ENCODE measurements at regions not wholly inside any gene's neighbourhood (a gene's known extent, or its start where the extent isn't known, plus 50 kb on each side); places are given as distances from the start of the nearest gene placed in this dataset.

DNA sequence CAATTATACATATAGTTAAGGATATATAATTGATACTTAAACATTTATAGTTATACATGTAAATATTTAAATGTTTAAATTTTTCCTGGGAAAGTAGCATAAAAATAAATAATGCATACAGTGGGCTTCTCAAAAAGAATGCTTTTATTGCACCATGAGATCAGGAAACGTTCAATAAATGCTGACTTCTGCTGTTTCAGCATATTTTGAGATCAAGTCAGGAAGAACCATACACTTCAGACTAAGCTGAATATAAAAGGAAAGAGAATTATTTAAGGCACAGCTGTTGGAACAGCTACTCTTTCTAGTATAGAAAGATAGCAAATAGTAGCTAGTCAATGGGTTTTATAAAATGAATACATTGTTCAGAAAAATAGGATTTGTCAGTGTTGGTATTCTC lies 1462.3 kb upstream of the CADM2 start:
- H3K9ac ChIP-seq (ENCODE audit: low read length), result no peak overlapping the region
- no peaks in the 10 kb centered on the region for H3K4me1 ChIP-seq (ENCODE audit: insufficient read depth, low read length, severe bottlenecking)
- H3K9me2 ChIP-seq (ENCODE audit: low read depth, low read length), result no peaks in the 10 kb centered on the region
- no peak overlapping the region for H3K4me3 ChIP-seq (ENCODE audit: low read depth, low read length, poor library complexity, severe bottlenecking)
- H3F3A ChIP-seq (ENCODE audit: insufficient read depth, low read length), result no peaks in the 10 kb centered on the region
- H3K27ac ChIP-seq (ENCODE audit: low read depth, low read length, poor library complexity, severe bottlenecking), result no peak overlapping the region
- no peaks in the 10 kb centered on the region for H3K79me2 ChIP-seq (ENCODE audit: insufficient read depth, low read length)
- TF ChIP-seq, protein P1, sequence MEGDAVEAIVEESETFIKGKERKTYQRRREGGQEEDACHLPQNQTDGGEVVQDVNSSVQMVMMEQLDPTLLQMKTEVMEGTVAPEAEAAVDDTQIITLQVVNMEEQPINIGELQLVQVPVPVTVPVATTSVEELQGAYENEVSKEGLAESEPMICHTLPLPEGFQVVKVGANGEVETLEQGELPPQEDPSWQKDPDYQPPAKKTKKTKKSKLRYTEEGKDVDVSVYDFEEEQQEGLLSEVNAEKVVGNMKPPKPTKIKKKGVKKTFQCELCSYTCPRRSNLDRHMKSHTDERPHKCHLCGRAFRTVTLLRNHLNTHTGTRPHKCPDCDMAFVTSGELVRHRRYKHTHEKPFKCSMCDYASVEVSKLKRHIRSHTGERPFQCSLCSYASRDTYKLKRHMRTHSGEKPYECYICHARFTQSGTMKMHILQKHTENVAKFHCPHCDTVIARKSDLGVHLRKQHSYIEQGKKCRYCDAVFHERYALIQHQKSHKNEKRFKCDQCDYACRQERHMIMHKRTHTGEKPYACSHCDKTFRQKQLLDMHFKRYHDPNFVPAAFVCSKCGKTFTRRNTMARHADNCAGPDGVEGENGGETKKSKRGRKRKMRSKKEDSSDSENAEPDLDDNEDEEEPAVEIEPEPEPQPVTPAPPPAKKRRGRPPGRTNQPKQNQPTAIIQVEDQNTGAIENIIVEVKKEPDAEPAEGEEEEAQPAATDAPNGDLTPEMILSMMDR (IDR thresholded peaks at IDR 0.05; ENCODE audit: low read length), result no peak
- TF ChIP-seq EZH2 (IDR thresholded peaks at IDR 0.05; ENCODE audit: borderline replicate concordance, low read length), result no peak
- H4K20me1 ChIP-seq (ENCODE audit: insufficient read depth, low read length), result no peaks in the 10 kb centered on the region
- H3K9me3 ChIP-seq (ENCODE audit: low read length), result no peaks in the 10 kb centered on the region
- no peaks in the 10 kb centered on the region for H3K36me3 ChIP-seq (ENCODE audit: insufficient read depth, low read length)
- H3K4me2 ChIP-seq (ENCODE audit: low read length), result no peak overlapping the region
- peak overlapping the region; percentile 86; the same call in 1 of the 2 replicates for H2AFZ ChIP-seq (ENCODE audit: low read length)
- H3K27me3 ChIP-seq (ENCODE audit: insufficient read depth, low read length), result no peaks in the 10 kb centered on the region

DNA sequence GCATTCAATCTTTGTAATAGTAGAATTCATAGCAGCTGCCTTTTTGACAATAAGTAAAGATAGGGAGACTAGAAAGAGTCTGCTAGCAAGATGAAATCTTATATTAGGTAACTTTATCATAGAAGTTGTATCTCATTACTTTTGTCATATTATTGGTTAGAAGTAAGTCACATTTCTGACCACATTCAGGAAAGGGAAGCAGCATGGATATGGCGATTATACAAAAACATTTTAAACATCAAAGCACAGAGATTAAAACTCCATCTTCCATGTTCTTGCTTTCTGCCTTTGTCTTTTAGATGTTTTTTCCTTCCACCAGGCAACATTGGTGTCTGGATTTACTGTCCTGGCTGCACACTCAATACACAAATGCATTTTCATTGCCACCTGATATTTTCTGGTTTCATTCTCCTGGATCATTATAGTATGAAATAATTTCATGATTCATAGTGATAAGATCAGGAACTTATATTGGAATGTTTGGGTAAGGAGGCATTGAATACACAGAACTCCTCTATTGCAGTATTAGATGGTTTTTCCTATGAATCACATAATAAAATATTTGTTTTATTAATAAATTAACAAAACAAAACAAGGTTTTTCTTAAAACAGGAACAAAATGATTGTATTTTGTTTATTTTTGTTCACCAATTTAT lies 1460.3 kb upstream of the CADM2 start:
- TF ChIP-seq, protein P1 (IDR thresholded peaks at IDR 0.05; ENCODE audit: low read length), result no peak
- no peak for TF ChIP-seq EZH2 (IDR thresholded peaks at IDR 0.05; ENCODE audit: borderline replicate concordance, low read length)
- Histone ChIP-seq H3K27ac (ENCODE audit: low read depth, low read length, poor library complexity, severe bottlenecking) (no peak overlapping the region), H3F3A (ENCODE audit: insufficient read depth, low read length) (no peaks in the 10 kb centered on the region), H3K4me2 (ENCODE audit: low read length) (no peak overlapping the region), H3K9me3 (ENCODE audit: low read length) (no peaks in the 10 kb centered on the region), H3K27me3 (ENCODE audit: insufficient read depth, low read length) (no peaks in the 10 kb centered on the region), H3K79me2 (ENCODE audit: insufficient read depth, low read length) (no peaks in the 10 kb centered on the region), H3K4me1 (ENCODE audit: insufficient read depth, low read length, severe bottlenecking) (no peaks in the 10 kb centered on the region), H3K4me3 (ENCODE audit: low read depth, low read length, poor library complexity, severe bottlenecking) (no peak overlapping the region), H2AFZ (ENCODE audit: low read length) (no peak overlapping the region), H3K9me2 (ENCODE audit: low read depth, low read length) (no peaks in the 10 kb centered on the region), H4K20me1 (ENCODE audit: insufficient read depth, low read length) (no peaks in the 10 kb centered on the region), H3K9ac (ENCODE audit: low read length) (no peak overlapping the region), H3K36me3 (ENCODE audit: insufficient read depth, low read length) (no peaks in the 10 kb centered on the region)

DNA sequence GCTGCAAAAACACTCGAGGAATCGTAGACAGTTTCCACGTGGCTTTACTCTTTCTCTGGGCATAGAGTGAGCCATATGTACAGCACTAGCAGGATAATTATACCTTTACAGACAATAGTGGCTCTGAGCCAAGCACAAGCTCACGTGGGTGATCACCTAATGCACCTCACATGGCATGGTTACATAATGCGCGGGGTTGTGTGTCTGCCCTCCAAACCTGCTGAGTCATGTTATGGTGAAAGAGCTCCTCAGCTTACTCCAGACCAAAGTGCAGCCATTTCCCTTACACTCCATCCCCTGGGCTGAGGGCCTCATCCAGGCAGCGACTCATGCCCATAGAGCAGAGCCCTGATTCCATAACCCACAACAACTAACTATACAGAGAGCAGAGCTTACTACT lies 1458.4 kb upstream of the CADM2 start:
- H3K79me2 ChIP-seq (ENCODE audit: insufficient read depth, low read length), result no peaks in the 10 kb centered on the region
- H3K4me3 ChIP-seq (ENCODE audit: low read depth, low read length, poor library complexity, severe bottlenecking), result no peak overlapping the region
- no peak overlapping the region for H3K27ac ChIP-seq (ENCODE audit: low read depth, low read length, poor library complexity, severe bottlenecking)
- H4K20me1 ChIP-seq (ENCODE audit: insufficient read depth, low read length), result no peaks in the 10 kb centered on the region
- H3F3A ChIP-seq (ENCODE audit: insufficient read depth, low read length), result no peaks in the 10 kb centered on the region
- 0 out of 2 replicates have a peak, but pooled peaks cover 3% of the 10 kb centered on the region for H3K9me3 ChIP-seq (ENCODE audit: low read length)
- H3K9me2 ChIP-seq (ENCODE audit: low read depth, low read length), result no peaks in the 10 kb centered on the region
- H3K9ac ChIP-seq (ENCODE audit: low read length), result no peak overlapping the region
- TF ChIP-seq, protein P1 (IDR thresholded peaks at IDR 0.05; ENCODE audit: low read length), result no peak
- no peak for TF ChIP-seq EZH2 (IDR thresholded peaks at IDR 0.05; ENCODE audit: borderline replicate concordance, low read length)
- no peaks in the 10 kb centered on the region for H3K4me1 ChIP-seq (ENCODE audit: insufficient read depth, low read length, severe bottlenecking)
- no peaks in the 10 kb centered on the region for H3K36me3 ChIP-seq (ENCODE audit: insufficient read depth, low read length)
- no peak overlapping the region for H3K4me2 ChIP-seq (ENCODE audit: low read length)
- H3K27me3 ChIP-seq (ENCODE audit: insufficient read depth, low read length), result no peaks in the 10 kb centered on the region
- H2AFZ ChIP-seq (ENCODE audit: low read length), result no peak overlapping the region

Data from OCI-LY1 (cell line).